ENCODE measurements at regions not wholly inside any gene's neighbourhood (a gene's known extent, or its start where the extent isn't known, plus 50 kb on each side); places are given as distances from the start of the nearest gene placed in this dataset.

DNA sequence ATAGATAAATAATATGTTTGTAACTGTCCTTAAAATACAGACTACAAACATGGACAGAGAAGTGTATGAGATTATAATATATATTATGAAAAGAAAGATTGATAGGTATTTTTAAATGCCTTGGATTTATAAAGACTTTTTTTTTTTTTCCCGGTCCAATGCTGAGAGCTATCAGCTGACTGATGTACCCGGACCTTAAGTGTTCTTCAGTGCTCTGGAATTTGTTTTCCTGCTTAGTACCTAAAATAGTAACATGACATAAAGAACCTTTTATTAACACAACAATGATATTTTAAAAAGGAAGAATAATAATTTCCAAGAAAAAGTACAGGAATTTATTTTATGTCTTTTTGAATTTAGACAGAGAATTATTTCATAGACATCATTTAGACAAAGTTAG, 795.5 kb upstream of the PCDH9 start:
- TF ChIP-seq YY1 (tag by site-specific recombination; IDR thresholded peaks at IDR 0.05) (no peak), ZNF701 (tag by site-specific recombination; IDR thresholded peaks at IDR 0.05) (no peak), ZBTB7A (tag by site-specific recombination; IDR thresholded peaks at IDR 0.05; ENCODE audit: low read depth) (no peak), ZBTB1 (tag by site-specific recombination; IDR thresholded peaks at IDR 0.05) (no peak), ZNF426 (tag by site-specific recombination; IDR thresholded peaks at IDR 0.05) (no peak), SETDB1 (IDR thresholded peaks at IDR 0.05; ENCODE audit: insufficient read length, low read length) (no peak), TCF7L2 (IDR thresholded peaks at IDR 0.05; ENCODE audit: borderline replicate concordance, low read depth, low read length) (no peak), KLF10 (tag by site-specific recombination; IDR thresholded peaks at IDR 0.05) (no peak)
- TF ChIP-seq, protein P1, sequence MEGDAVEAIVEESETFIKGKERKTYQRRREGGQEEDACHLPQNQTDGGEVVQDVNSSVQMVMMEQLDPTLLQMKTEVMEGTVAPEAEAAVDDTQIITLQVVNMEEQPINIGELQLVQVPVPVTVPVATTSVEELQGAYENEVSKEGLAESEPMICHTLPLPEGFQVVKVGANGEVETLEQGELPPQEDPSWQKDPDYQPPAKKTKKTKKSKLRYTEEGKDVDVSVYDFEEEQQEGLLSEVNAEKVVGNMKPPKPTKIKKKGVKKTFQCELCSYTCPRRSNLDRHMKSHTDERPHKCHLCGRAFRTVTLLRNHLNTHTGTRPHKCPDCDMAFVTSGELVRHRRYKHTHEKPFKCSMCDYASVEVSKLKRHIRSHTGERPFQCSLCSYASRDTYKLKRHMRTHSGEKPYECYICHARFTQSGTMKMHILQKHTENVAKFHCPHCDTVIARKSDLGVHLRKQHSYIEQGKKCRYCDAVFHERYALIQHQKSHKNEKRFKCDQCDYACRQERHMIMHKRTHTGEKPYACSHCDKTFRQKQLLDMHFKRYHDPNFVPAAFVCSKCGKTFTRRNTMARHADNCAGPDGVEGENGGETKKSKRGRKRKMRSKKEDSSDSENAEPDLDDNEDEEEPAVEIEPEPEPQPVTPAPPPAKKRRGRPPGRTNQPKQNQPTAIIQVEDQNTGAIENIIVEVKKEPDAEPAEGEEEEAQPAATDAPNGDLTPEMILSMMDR (tag by site-specific recombination; IDR thresholded peaks at IDR 0.05), result no peak
- TF ChIP-seq, protein P2, sequence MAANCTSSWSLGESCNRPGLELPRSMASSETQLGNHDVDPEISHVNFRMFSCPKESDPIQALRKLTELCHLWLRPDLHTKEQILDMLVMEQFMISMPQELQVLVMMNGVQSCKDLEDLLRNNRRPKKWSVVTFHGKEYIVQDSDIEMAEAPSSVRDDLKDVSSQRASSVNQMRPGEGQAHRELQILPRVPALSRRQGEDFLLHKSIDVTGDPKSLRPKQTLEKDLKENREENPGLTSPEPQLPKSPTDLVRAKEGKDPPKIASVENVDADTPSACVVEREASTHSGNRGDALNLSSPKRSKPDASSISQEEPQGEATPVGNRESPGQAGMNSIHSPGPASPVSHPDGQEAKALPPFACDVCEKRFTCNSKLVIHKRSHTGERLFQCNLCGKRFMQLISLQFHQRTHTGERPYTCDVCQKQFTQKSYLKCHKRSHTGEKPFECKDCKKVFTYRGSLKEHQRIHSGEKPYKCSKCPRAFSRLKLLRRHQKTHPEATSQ (tag by site-specific recombination; IDR thresholded peaks at IDR 0.05), result no peak
- TF ChIP-seq, protein P3, sequence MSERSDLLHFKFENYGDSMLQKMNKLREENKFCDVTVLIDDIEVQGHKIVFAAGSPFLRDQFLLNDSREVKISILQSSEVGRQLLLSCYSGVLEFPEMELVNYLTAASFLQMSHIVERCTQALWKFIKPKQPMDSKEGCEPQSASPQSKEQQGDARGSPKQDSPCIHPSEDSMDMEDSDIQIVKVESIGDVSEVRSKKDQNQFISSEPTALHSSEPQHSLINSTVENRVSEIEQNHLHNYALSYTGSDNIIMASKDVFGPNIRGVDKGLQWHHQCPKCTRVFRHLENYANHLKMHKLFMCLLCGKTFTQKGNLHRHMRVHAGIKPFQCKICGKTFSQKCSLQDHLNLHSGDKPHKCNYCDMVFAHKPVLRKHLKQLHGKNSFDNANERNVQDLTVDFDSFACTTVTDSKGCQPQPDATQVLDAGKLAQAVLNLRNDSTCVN (tag by site-specific recombination; optimal IDR thresholded peaks at IDR 0.05), result no peak
- TF ChIP-seq, protein P4, sequence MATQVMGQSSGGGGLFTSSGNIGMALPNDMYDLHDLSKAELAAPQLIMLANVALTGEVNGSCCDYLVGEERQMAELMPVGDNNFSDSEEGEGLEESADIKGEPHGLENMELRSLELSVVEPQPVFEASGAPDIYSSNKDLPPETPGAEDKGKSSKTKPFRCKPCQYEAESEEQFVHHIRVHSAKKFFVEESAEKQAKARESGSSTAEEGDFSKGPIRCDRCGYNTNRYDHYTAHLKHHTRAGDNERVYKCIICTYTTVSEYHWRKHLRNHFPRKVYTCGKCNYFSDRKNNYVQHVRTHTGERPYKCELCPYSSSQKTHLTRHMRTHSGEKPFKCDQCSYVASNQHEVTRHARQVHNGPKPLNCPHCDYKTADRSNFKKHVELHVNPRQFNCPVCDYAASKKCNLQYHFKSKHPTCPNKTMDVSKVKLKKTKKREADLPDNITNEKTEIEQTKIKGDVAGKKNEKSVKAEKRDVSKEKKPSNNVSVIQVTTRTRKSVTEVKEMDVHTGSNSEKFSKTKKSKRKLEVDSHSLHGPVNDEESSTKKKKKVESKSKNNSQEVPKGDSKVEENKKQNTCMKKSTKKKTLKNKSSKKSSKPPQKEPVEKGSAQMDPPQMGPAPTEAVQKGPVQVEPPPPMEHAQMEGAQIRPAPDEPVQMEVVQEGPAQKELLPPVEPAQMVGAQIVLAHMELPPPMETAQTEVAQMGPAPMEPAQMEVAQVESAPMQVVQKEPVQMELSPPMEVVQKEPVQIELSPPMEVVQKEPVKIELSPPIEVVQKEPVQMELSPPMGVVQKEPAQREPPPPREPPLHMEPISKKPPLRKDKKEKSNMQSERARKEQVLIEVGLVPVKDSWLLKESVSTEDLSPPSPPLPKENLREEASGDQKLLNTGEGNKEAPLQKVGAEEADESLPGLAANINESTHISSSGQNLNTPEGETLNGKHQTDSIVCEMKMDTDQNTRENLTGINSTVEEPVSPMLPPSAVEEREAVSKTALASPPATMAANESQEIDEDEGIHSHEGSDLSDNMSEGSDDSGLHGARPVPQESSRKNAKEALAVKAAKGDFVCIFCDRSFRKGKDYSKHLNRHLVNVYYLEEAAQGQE (tag by site-specific recombination; IDR thresholded peaks at IDR 0.05), result no peak
